Transverse colon (tissue), 4 donors: ENCODE measurements at regions not wholly inside any gene's neighbourhood (a gene's known extent, or its start where the extent isn't known, plus 50 kb on each side); places are given as distances from the start of the nearest gene placed in this dataset.
"Not testable (repeated sequence)": the region's sequence is repeated elsewhere in the genome, so short reads cannot be mapped to it uniquely, and the experiment has no call there.

Source experiments
- DNase-seq: peaks from one replicate; pipeline ENCODE4 v3.0.0-alpha.2; 2019
- H3K27ac ChIP-seq, 4 donors: fragments of 200-600 bp; sonication (generic); 2 replicates each; pipeline ENCODE4 v1.5.1; 2016 to 2018; ENCODE audit warnings: inconsistent platforms in 4 of 4
- H3K27me3 ChIP-seq: fragments of 200-600 bp; sonication (generic); 2 replicates; pipeline ENCODE4 v1.5.1; 2017; ENCODE audit warnings: inconsistent platforms
- H3K36me3 ChIP-seq, 4 donors: fragments of 200-600 bp; sonication (generic); 2 replicates each; pipeline ENCODE4 v1.5.1; 2017 to 2019; ENCODE audit warnings: inconsistent platforms in 4 of 4
- H3K4me1 ChIP-seq, 4 donors: fragments of 200-600 bp; sonication (generic); 2 replicates each; pipeline ENCODE4 v1.5.1; 2017 to 2020; ENCODE audit warnings: inconsistent platforms in 4 of 4
- H3K4me3 ChIP-seq, 4 donors: fragments of 200-600 bp; sonication (generic); 1 replicate in 1 of 4; 2 replicates in 3 of 4; pipeline versions ENCODE4 v1.5.1 to v1.6.1; 2017 to 2019; ENCODE audit warnings: inconsistent platforms in 4 of 4
- H3K9me3 ChIP-seq, 2 donors: fragments of 200-600 bp; sonication (generic); 2 replicates each; pipeline ENCODE4 v1.5.1; 2017 to 2019; ENCODE audit warnings: inconsistent platforms in 2 of 2
- CTCF ChIP-seq, 5 experiments: fragments of 200-600 bp in 3 of 5; fragments of 450-650 bp in 2 of 5; sonication (generic) in 3 of 5; IDR thresholded peaks; 1 replicate in 2 of 5; 2 replicates in 3 of 5; pipeline ENCODE4 v1.5.1; 2016 to 2017; ENCODE audit warnings: antibody characterized with exemption in 5 of 5, inconsistent platforms in 3 of 5, mild to moderate bottlenecking in 2 of 5, moderate library complexity in 1 of 5
- EP300 ChIP-seq: sonication (generic); formaldehyde crosslinking; IDR thresholded peaks from one replicate; pipeline ENCODE4 v1.6.1; 2017; ENCODE audit warnings: antibody characterized with exemption, low read depth
- POLR2A ChIP-seq: fragments of 450-650 bp; IDR thresholded peaks from one replicate; pipeline ENCODE4 v1.6.1; 2016; ENCODE audit warnings: antibody characterized with exemption, mild to moderate bottlenecking, moderate library complexity
- POLR2AphosphoS5 ChIP-seq, 3 donors: sonication (generic); formaldehyde crosslinking; IDR thresholded peaks; one replicate each; pipeline ENCODE4 v1.6.1; 2016; ENCODE audit warnings: antibody characterized with exemption in 3 of 3
- WGBS, 2 donors: methylation state at CpG; one replicate each; pipeline ENCODE4 v1.1.5; 2018; ENCODE audit warnings: low coverage in 1 of 2; 5-methylcytosine and 5-hydroxymethylcytosine counted together
- in situ Hi-C, 4 donors: fragments of 200-750 bp; cut with MboI; loops; one replicate each; pipeline versions ENCODE4 v1.15.0 to v1.15.1; 2017; ENCODE audit warnings: low sequenced_read_pairs in 3 of 4, low pct_ligation_motif_present in 1 of 4, low pct_unique_long_range_greater_than_20kb in 1 of 4
- intact Hi-C: fragments of 100-400 bp; cut with DNase I; formaldehyde crosslinking; loops from one replicate; pipeline ENCODE4 v1.15.1; 2023; ENCODE audit warnings: low total_unique reads

GRCh38 chr10:30704026-30704600, 74.6 kb upstream of the LYZL2 start:
- no peaks in the 10 kb centered on the region for H3K27me3 ChIP-seq
- no peaks in the 10 kb centered on the region for H3K36me3 ChIP-seq
- TF ChIP-seq POLR2AphosphoS5 (IDR thresholded peaks at IDR 0.05): no peak
- TF ChIP-seq CTCF (IDR thresholded peaks at IDR 0.05): no peak
- no peak for TF ChIP-seq POLR2A
- no peaks in the 10 kb centered on the region for H3K4me1 ChIP-seq
- in situ Hi-C loops: no loop called here
- peak overlapping the region; percentile 41 to 80 (median 50) for H3K27ac ChIP-seq
- H3K9me3 ChIP-seq: no peaks in the 10 kb centered on the region
- 77% methylated on average over 10 to 11 of the region's 11 CpGs for WGBS, 2 donors
- H3K4me3 ChIP-seq: no peak overlapping the region
- DNase-seq: no peak
- intact Hi-C loops: no loop called here

DNA sequence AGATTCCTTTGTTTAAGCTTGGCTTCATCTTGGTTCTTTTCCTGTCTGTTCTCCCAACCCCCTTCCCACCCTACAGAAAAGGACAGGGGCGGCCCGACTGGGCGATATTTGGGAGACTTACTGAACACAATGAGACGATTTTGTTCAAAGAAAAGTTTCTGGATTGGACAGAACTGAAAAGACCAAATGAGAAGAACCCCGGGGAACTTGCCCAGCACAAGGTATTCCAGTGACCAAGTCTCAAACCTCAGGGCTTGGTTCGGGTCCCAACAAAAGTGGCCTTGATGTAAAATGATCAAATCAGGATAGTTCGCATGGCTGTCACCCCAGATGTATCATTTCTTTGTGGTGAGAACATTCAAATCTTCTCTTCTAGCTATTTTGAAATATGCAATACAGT, 73.9 kb upstream of the LYZL2 start:
- H3K36me3 ChIP-seq, intact Hi-C loops, in situ Hi-C loops, H3K4me1 ChIP-seq, DNase-seq, H3K27me3 ChIP-seq, H3K4me3 ChIP-seq, H3K9me3 ChIP-seq, H3K27ac ChIP-seq: not testable (repeated sequence)
- 77 to 90% methylated on average over 3 to 7 of the region's 7 CpGs for WGBS, 2 donors

GRCh38 chr10:30702860-30703259, 73.3 kb upstream of the LYZL2 start:
- H3K4me3 ChIP-seq: no peak overlapping the region
- 73% methylated on average over 5 of the region's 5 CpGs; no CpG with 5 or more reads in 1 of the 2 donors for WGBS, 2 donors
- DNase-seq: no peak
- intact Hi-C loops: no loop called here
- in situ Hi-C loops: no loop called here
- no peaks in the 10 kb centered on the region for H3K4me1 ChIP-seq
- H3K36me3 ChIP-seq: no peaks in the 10 kb centered on the region
- no peaks in the 10 kb centered on the region for H3K9me3 ChIP-seq
- H3K27ac ChIP-seq: peak overlapping the region in 1 of 4 donors; percentile 16
- TF ChIP-seq POLR2A: no peak
- no peak for TF ChIP-seq CTCF (IDR thresholded peaks at IDR 0.05)
- no peak for TF ChIP-seq POLR2AphosphoS5 (IDR thresholded peaks at IDR 0.05)
- no peak for TF ChIP-seq EP300
- H3K27me3 ChIP-seq: no peaks in the 10 kb centered on the region

DNA sequence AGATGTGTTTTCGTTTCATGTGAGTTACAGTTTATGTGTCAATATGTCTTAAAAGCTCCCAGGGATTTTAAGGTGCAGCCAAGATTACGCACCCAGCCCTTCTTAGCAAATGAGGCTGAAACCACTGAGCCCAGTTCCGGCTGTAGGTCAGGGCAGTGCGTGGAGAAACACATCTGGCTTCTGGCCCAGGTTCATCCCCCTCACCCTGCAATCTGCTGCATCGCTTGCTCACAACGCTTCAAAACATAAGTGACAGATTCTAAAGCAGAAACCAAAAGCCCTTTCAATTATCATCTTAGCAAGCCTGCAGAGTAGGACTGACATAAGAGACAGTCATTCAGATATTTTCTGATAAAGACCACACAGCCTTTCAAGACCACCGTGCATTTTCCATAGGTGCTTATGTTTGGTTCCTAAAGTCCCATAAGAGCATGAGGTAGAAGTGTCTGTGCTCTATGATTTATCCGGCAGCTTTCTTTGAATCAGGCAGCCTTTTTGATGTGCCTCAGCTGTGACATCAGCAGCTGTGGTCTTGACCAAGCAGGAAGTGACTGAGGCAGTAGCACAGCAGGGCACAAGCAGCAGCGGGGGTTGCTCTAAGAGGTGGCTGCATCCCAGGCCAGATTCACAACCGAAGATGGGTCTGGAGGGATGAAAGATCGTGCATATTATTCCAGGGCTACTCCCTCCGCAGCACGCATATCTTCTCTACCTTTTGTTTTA, 72.1 kb upstream of the LYZL2 start:
- no peaks in the 10 kb centered on the region for H3K27me3 ChIP-seq
- peak overlapping the region in 1 of 4 donors; percentile 1 for H3K4me3 ChIP-seq
- in situ Hi-C loops (no loop called here), intact Hi-C loops (no loop called here)
- peak in 1 of 3 donors; percentile 46 for TF ChIP-seq POLR2AphosphoS5 (IDR thresholded peaks at IDR 0.05)
- TF ChIP-seq CTCF (IDR thresholded peaks at IDR 0.05): no peak
- no peak for TF ChIP-seq POLR2A
- no peak for TF ChIP-seq EP300
- DNase-seq: peak; percentile 69
- no peaks in the 10 kb centered on the region for H3K36me3 ChIP-seq
- no peaks in the 10 kb centered on the region for H3K4me1 ChIP-seq
- WGBS, 2 donors: 43 to 61% methylated on average over 6 to 13 of the region's 13 CpGs
- H3K9me3 ChIP-seq: no peaks in the 10 kb centered on the region
- peak overlapping the region; percentile 39 to 69 (median 60) for H3K27ac ChIP-seq
